ENCODE measurements at regions not wholly inside any gene's neighbourhood (a gene's known extent, or its start where the extent isn't known, plus 50 kb on each side); places are given as distances from the start of the nearest gene placed in this dataset.

GRCh38 chr2:120590841-120591240, 144.8 kb upstream of the GLI2 start:
- no peak for TF ChIP-seq CTCF (IDR thresholded peaks at IDR 0.05; ENCODE audit: low read depth, low read length)
- DNase-seq (ENCODE audit: extremely low read depth, low read depth), result no peak

- TF ChIP-seq CTCF (IDR thresholded peaks at IDR 0.05; ENCODE audit: low read depth, low read length), result no peak
- DNase-seq (ENCODE audit: extremely low read depth, low read depth), result no peak
These were observed 144.1 kb upstream of the GLI2 start for GRCh38 chr2:120591572-120591971.

- DNase-seq (ENCODE audit: extremely low read depth, low read depth), result no peak
- TF ChIP-seq CTCF (IDR thresholded peaks at IDR 0.05; ENCODE audit: low read depth, low read length), result no peak
These were observed 143.6 kb upstream of the GLI2 start for GRCh38 chr2:120592084-120592483.

GRCh38 chr2:120593921-120594686, 141.6 kb upstream of the GLI2 start:
- no peak for DNase-seq (ENCODE audit: extremely low read depth, low read depth)
- TF ChIP-seq CTCF (IDR thresholded peaks at IDR 0.05; ENCODE audit: low read depth, low read length), result no peak

GRCh38 chr2:120594856-120595685, 140.6 kb upstream of the GLI2 start:
- DNase-seq (ENCODE audit: extremely low read depth, low read depth), result no peak
- TF ChIP-seq CTCF (IDR thresholded peaks at IDR 0.05; ENCODE audit: low read depth, low read length), result no peak

GRCh38 chr2:120595739-120596138, 139.9 kb upstream of the GLI2 start:
- no peak for DNase-seq (ENCODE audit: extremely low read depth, low read depth)
- no peak for TF ChIP-seq CTCF (IDR thresholded peaks at IDR 0.05; ENCODE audit: low read depth, low read length)

GRCh38 chr2:120596191-120596811, 139.4 kb upstream of the GLI2 start:
- TF ChIP-seq CTCF (IDR thresholded peaks at IDR 0.05; ENCODE audit: low read depth, low read length), result no peak
- DNase-seq (ENCODE audit: extremely low read depth, low read depth), result no peak

Measured in AG09319 (cell line).